ENCODE measurements at regions not wholly inside any gene's neighbourhood (a gene's known extent, or its start where the extent isn't known, plus 50 kb on each side); places are given as distances from the start of the nearest gene placed in this dataset.
"Not testable (repeated sequence)": the region's sequence is repeated elsewhere in the genome, so short reads cannot be mapped to it uniquely, and the experiment has no call there.

GRCh38 chr4:38332699-38333098 lies 331.3 kb upstream of the KLF3 start:
- DNase-seq (ENCODE audit: low read depth in 2 of 2), result no peak

- no peak for DNase-seq (ENCODE audit: low read depth in 2 of 2)
Measured at GRCh38 chr4:38333219-38333618, 330.8 kb upstream of the KLF3 start.

GRCh38 chr4:38334791-38335190 lies 329.2 kb upstream of the KLF3 start:
- no peak for DNase-seq (ENCODE audit: low read depth in 2 of 2)

GRCh38 chr4:38338939-38339338 lies 325.1 kb upstream of the KLF3 start:
- DNase-seq (ENCODE audit: low read depth in 2 of 2), result not testable (repeated sequence)

GRCh38 chr4:38343608-38344007 lies 320.4 kb upstream of the KLF3 start:
- no peak for DNase-seq (ENCODE audit: low read depth in 2 of 2)

GRCh38 chr4:38344929-38345328 lies 319.1 kb upstream of the KLF3 start:
- DNase-seq (ENCODE audit: low read depth in 2 of 2), result no peak

GRCh38 chr4:38347251-38347650 lies 316.7 kb upstream of the KLF3 start:
- no peak for DNase-seq (ENCODE audit: low read depth in 2 of 2)

- DNase-seq (ENCODE audit: low read depth in 2 of 2), result no peak
Measured at GRCh38 chr4:38354421-38354820, 309.6 kb upstream of the KLF3 start.

GRCh38 chr4:38354872-38355271 lies 309.1 kb upstream of the KLF3 start:
- DNase-seq (ENCODE audit: low read depth in 2 of 2), result no peak

GRCh38 chr4:38356686-38357085 lies 307.3 kb upstream of the KLF3 start:
- no peak for DNase-seq (ENCODE audit: low read depth in 2 of 2)

GRCh38 chr4:38357546-38357945 lies 306.5 kb upstream of the KLF3 start:
- DNase-seq (ENCODE audit: low read depth in 2 of 2), result no peak

- no peak for DNase-seq (ENCODE audit: low read depth in 2 of 2)
Measured at GRCh38 chr4:38359113-38359512, 304.9 kb upstream of the KLF3 start.

GRCh38 chr4:38360201-38360600 lies 303.8 kb upstream of the KLF3 start:
- no peak for DNase-seq (ENCODE audit: low read depth in 2 of 2)

- no peak for DNase-seq (ENCODE audit: low read depth in 2 of 2)
Measured at GRCh38 chr4:38364383-38364963, 299.5 kb upstream of the KLF3 start.

GRCh38 chr4:38365261-38365660 lies 298.7 kb upstream of the KLF3 start:
- DNase-seq (ENCODE audit: low read depth in 2 of 2), result no peak

GRCh38 chr4:38365748-38366310 lies 298.2 kb upstream of the KLF3 start:
- DNase-seq (ENCODE audit: low read depth in 2 of 2), result no peak

- DNase-seq (ENCODE audit: low read depth in 2 of 2), result no peak
Measured at GRCh38 chr4:38366456-38366855, 297.5 kb upstream of the KLF3 start.

- no peak for DNase-seq (ENCODE audit: low read depth in 2 of 2)
Measured at GRCh38 chr4:38366997-38367396, 297.0 kb upstream of the KLF3 start.

- no peak for DNase-seq (ENCODE audit: low read depth in 2 of 2)
Measured at GRCh38 chr4:38367642-38368174, 296.3 kb upstream of the KLF3 start.

- peak; percentile 26 to 37 for DNase-seq (ENCODE audit: low read depth in 2 of 2)
Measured at GRCh38 chr4:38368613-38369012, 295.4 kb upstream of the KLF3 start.

- DNase-seq (ENCODE audit: low read depth in 2 of 2), result peak; percentile 29 to 33
Measured at GRCh38 chr4:38371391-38371851, 292.6 kb upstream of the KLF3 start.

GRCh38 chr4:38373375-38373774 lies 290.6 kb upstream of the KLF3 start:
- no peak for DNase-seq (ENCODE audit: low read depth in 2 of 2)

GRCh38 chr4:38377195-38377594 lies 286.8 kb upstream of the KLF3 start:
- DNase-seq (ENCODE audit: low read depth in 2 of 2), result no peak

GRCh38 chr4:38378478-38378877 lies 285.5 kb upstream of the KLF3 start:
- no peak for DNase-seq (ENCODE audit: low read depth in 2 of 2)

Data from fibroblast of skin of left quadriceps (primary cell).